ENCODE measurements at regions not wholly inside any gene's neighbourhood (a gene's known extent, or its start where the extent isn't known, plus 50 kb on each side); places are given as distances from the start of the nearest gene placed in this dataset.
A peak's percentile ranks its signal among the peaks of the same experiment; 100 is the strongest.

- no peak for DNase-seq
Measured at GRCh38 chr20:57938158-57939108, 228.6 kb upstream of the PMEPA1 start.

DNA sequence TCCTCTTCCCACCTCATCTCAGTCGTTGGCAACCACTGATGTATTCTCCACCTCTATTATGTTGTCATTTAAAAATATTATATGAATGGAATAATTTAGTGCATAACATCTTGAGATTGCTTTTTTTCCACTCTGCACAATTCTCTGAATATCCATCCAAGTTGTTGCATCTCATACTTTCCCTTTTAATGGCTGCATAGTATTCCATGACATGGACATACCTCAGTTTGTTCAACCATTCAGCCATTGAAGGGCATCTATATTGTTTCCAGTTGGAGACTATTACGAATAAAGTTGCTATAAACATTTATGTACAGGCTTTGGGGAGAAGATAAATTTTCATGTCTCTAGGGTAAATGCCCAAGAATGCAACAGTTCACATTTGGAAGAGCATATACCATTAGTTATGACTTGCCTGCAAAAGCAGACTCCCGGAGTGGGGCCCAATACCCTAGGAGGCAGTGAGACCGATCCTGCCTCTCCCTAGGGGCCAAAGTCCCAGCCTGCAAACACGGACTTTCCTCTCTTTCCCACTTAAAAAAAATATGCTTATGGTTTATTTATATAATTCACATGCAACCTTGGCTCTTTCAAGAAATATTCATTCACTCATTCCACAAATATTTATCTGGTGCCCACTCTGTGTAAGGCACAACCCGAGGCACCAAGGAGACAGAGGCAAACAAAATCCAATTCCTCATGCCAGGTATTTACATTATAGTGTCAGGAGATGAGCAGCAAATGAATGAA is 227.0 kb upstream of the PMEPA1 start:
- no peak for DNase-seq

DNA sequence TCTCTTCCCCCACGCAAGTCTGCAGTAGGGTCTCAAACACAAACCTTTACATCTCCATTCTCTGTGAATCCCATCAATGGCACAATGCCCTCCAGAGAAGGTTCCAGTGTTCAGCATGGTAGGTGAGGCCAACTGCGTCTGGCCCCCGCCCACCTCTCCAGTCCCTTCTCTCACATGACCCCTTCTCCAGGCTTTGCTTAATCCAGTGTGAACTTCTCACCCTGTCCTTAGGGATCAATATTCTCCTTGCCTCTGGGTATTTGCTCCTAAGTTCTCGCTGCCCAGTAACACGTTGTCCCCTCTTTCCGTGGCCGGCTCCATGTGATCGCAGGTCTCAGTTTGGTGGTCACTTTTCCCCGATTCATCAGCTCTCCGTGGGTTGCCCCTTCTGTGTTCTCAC is 225.1 kb upstream of the PMEPA1 start:
- no peak for DNase-seq

- no peak for DNase-seq
Measured at GRCh38 chr20:57934007-57934805, 224.4 kb upstream of the PMEPA1 start.

DNA sequence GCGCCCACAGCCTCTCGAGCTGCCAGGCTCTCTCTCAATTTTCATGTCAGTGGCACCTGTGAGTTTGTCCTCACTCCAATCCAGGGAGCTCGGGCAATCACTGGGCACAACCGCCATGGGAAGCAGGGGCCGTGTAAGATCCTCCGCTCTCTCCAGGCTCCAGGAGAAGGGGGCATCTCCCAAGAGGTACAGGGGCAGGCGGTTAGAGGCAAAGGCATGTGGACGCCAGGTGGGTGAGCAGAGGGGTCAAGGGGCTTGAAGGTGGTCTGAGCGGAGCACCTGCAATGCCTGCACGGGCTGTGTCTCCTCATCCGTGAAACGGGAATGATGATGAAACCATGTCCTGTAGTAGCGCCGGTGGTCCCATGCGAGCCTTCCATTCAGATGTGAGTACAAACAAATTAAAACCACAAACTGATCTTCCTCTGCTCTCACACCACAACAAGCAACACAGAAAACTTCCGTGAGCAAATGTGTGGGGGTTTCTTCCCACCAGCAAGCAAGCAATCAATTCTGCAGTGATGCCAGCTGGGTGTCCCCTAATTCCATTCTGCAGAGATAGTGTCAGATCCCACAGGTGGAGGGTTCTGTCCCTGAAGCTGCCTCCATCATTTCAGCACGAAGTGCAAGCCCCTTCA is 222.5 kb upstream of the PMEPA1 start:
- DNase-seq = no peak

DNA sequence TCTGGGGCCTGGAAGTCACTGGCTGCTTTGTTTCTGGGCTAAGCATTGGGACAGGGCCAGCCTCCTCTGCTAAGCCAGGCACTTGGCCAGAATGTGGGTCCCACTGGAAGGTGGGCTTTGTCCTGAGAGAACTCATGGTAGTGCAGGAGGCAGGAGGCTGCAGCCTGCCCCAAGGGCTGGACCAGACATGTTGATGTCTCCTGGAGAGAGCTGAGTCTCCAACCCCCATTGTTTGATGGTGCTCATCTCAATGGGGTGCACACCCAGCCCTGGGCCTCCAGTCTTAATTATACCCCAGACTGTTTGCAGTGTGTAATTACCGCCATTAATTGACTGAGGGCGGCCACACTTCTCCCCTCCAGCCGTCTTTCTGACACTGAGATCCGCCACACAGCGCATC is 220.5 kb upstream of the PMEPA1 start:
- no peak for DNase-seq

- DNase-seq = no peak
Measured at GRCh38 chr20:57928181-57928967, 218.6 kb upstream of the PMEPA1 start.

DNA sequence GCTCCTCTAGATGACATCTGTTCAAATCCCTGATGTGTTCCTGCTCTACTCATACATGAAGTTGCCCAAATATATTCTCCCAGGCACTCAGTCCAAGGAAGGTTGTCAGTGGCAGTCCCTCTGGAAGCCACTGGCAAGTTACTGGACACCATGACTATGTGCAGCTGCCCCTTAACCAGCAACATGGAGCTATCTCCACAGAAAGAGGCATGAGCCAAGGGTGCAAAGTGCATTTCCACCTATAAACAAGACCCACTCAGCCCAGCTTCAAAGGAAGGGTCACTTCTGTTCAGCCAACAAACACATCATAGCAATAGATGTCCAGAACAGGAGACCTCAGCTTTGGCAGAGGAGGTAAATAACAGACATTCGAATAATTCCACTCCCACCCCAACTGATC is 217.6 kb upstream of the PMEPA1 start:
- no peak for DNase-seq

- DNase-seq = no peak
Measured at GRCh38 chr20:57922706-57923105, 212.9 kb upstream of the PMEPA1 start.

GRCh38 chr20:57922083-57922482 is 212.3 kb upstream of the PMEPA1 start:
- DNase-seq = no peak

GRCh38 chr20:57921676-57922075 is 211.9 kb upstream of the PMEPA1 start:
- DNase-seq = peak; percentile 25

DNA sequence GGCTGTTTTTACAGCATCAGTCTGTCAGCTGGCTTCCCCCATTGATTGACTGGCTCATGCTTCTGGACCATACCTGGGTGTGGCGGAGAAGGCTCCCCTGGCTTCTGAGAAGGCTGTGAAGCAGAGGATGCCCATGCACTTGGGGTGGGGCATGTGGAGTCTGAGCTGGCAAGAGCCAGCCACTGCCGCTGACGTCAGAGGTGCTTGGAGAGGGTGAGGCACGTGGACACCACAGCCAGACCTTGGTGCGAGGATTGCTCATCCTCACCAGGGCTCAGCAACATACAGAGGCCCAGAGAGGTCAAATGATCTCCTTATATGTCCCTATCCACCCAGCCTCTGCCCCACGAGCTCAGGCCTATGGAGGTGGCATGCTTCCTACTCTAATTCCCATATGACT is 211.2 kb upstream of the PMEPA1 start:
- no peak for DNase-seq

- DNase-seq = no peak
Measured at GRCh38 chr20:57919049-57919448, 209.2 kb upstream of the PMEPA1 start.

DNA sequence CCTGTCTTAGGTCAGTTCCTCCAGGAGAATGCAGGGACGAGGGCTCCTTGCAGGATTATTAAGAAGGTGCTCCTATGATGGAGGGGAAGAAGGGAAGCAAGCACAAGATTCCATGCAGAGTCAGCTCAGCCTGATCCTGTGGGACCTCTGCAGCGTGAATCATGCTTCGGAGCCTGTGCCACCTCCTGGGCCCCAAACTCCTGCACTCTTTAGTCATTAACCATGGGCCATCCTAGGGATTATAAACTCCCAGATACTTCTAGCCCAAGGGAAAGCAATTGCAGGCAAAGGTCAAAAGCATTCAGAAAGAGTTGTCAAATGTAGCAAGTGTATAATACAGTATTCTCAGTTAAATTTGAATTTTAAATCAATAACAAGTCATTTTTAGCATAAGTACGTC is 208.7 kb upstream of the PMEPA1 start:
- DNase-seq = no peak

GRCh38 chr20:57914205-57914604 is 204.4 kb upstream of the PMEPA1 start:
- DNase-seq = no peak

- no peak for DNase-seq
Measured at GRCh38 chr20:57913156-57913930, 203.5 kb upstream of the PMEPA1 start.

DNA sequence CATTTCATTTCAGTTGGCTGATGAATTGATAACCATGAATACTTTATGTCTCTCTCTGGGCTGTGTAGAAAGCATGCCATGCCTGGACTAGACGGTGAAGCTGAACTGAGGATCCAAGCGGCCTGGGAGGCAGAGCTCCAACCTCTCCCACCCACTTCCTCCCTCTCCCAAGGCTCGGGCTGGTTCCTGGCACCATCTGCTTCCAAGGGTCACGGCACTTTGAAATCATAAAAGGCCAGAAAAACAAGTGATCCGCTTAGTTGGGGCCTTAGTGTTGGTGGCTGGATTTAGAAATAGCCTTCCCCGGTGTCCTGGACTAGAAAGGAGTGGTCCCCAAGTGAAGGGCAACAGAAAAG is 202.4 kb upstream of the PMEPA1 start:
- no peak for DNase-seq

DNA sequence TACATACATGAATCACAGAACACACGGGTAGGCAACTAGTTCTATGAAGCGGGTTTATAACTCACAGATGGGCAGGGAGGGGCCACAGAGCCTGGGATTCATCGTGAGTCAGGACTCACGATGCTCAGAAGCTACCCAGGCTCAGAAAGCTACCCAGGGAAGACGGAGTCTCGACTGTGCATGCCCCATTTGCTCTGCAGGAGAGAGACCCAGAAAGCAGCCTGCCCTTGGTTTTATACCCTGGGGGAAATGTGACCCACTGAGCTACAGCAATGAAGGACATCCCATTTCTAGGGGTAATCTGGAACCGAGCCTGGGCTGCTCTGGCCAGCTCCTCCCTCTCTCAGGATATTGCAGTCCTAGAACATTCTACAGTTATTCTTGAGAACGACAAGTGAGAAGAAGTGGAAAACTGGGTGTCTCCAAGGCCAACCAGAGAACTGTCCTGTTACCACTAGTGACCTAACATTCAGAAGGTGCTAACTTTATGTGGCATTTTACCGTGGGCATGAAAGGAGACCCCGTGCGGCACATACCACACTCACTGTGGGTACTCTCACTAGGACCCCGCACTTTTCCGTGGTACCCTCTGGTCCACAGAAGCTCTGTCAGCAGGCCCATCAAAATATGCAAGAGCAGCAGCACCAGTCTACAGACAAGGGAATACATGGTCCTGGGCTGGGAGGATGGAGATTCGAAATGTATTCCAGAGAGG is 201.9 kb upstream of the PMEPA1 start:
- no peak for DNase-seq

- no peak for DNase-seq
Measured at GRCh38 chr20:57910716-57911115, 200.9 kb upstream of the PMEPA1 start.

DNA sequence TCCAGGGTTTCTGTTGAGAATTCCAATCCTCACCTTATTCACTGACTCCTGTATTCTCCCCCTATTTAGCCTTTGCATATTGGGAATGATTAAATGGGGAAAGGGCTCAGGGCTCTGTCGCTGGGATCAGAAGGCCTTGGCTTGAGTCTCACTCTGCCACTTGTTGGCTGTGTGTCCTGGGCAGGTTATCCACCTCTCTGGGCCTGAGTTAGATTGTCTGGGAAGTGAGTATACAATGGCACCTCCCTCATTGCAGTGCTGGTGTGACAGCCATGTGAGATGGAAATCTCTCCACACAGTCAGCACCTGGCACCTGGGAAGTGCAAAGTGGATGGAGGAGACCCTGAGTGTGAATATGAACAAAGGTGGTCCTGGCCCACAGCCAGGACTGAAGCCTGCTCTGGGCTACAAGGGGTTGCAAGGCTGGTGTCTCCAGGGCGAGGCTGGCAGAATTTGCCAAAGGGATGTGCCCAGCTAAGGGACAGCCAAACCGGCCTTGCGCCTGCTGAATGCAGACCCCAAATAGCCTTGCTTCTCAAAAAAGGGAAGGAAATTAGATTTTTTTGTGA is 200.0 kb upstream of the PMEPA1 start:
- DNase-seq = no peak

Measured in NCI-H2029 treated with DMSO at 0.1 percent for 48 hours (cell line).